ENCODE measurements at regions not wholly inside any gene's neighbourhood (a gene's known extent, or its start where the extent isn't known, plus 50 kb on each side); places are given as distances from the start of the nearest gene placed in this dataset.
A peak's percentile ranks its signal among the peaks of the same experiment; 100 is the strongest.
"Not testable (repeated sequence)": the region's sequence is repeated elsewhere in the genome, so short reads cannot be mapped to it uniquely, and the experiment has no call there.

- no peak for DNase-seq
Measured at GRCh38 chr6:9083108-9083507, 647.8 kb upstream of the SLC35B3 start.

GRCh38 chr6:9066726-9067125, 631.4 kb upstream of the SLC35B3 start:
- DNase-seq = no peak

- DNase-seq = no peak
Measured at GRCh38 chr6:9064156-9064555, 628.8 kb upstream of the SLC35B3 start.

GRCh38 chr6:9062596-9062995, 627.3 kb upstream of the SLC35B3 start:
- DNase-seq = no peak

GRCh38 chr6:9057937-9058336, 622.6 kb upstream of the SLC35B3 start:
- DNase-seq = no peak

- no peak for DNase-seq
Measured at GRCh38 chr6:9056556-9056955, 621.2 kb upstream of the SLC35B3 start.

- no peak for DNase-seq
Measured at GRCh38 chr6:9044426-9044825, 609.1 kb upstream of the SLC35B3 start.

- DNase-seq = no peak
Measured at GRCh38 chr6:9040718-9041117, 605.4 kb upstream of the SLC35B3 start.

GRCh38 chr6:9039258-9039657, 603.9 kb upstream of the SLC35B3 start:
- DNase-seq = no peak

GRCh38 chr6:9028086-9028485, 592.7 kb upstream of the SLC35B3 start:
- no peak for DNase-seq

- DNase-seq = no peak
Measured at GRCh38 chr6:9025796-9026394, 590.5 kb upstream of the SLC35B3 start.

GRCh38 chr6:9025228-9025627, 589.9 kb upstream of the SLC35B3 start:
- peak in 1 of 4 experiments; percentile 0 for DNase-seq

GRCh38 chr6:9024246-9024645, 588.9 kb upstream of the SLC35B3 start:
- DNase-seq = not testable (repeated sequence)

GRCh38 chr6:9020001-9020400, 584.7 kb upstream of the SLC35B3 start:
- DNase-seq = no peak

GRCh38 chr6:9009931-9010330, 574.6 kb upstream of the SLC35B3 start:
- no peak for DNase-seq

GRCh38 chr6:9007027-9007426, 571.7 kb upstream of the SLC35B3 start:
- DNase-seq = no peak

GRCh38 chr6:9002833-9003232, 567.5 kb upstream of the SLC35B3 start:
- DNase-seq = no peak

- no peak for DNase-seq
Measured at GRCh38 chr6:8995156-8995555, 559.8 kb upstream of the SLC35B3 start.

GRCh38 chr6:8993111-8993510, 557.8 kb upstream of the SLC35B3 start:
- DNase-seq = no peak

GRCh38 chr6:8991844-8992243, 556.5 kb upstream of the SLC35B3 start:
- DNase-seq = no peak

- no peak for DNase-seq
Measured at GRCh38 chr6:8990075-8990474, 554.7 kb upstream of the SLC35B3 start.

- DNase-seq = peak; percentile 63 to 76 (median 74)
Measured at GRCh38 chr6:8983202-8983688, 547.9 kb upstream of the SLC35B3 start.

GRCh38 chr6:8982668-8983067, 547.3 kb upstream of the SLC35B3 start:
- no peak for DNase-seq

GRCh38 chr6:8973395-8973794, 538.0 kb upstream of the SLC35B3 start:
- DNase-seq = no peak

- DNase-seq = no peak
Measured at GRCh38 chr6:8969747-8970146, 534.4 kb upstream of the SLC35B3 start.
